GM12875 (cell line): ENCODE measurements at regions not wholly inside any gene's neighbourhood (a gene's known extent, or its start where the extent isn't known, plus 50 kb on each side); places are given as distances from the start of the nearest gene placed in this dataset.

ENCODE experiments used
- H3K4me3 ChIP-seq: one replicate; pipeline ENCODE4 v1.5.1; 2011; ENCODE audit warnings: low read depth, low read length, control low read depth
- CTCF ChIP-seq: IDR thresholded peaks from 2 replicates; pipeline ENCODE4 v1.5.1; 2011; ENCODE audit warnings: low read depth, mild to moderate bottlenecking, control low read depth, inconsistent platforms, low read length, moderate library complexity, borderline replicate concordance; ENCODE audit not compliant: insufficient read depth

DNA sequence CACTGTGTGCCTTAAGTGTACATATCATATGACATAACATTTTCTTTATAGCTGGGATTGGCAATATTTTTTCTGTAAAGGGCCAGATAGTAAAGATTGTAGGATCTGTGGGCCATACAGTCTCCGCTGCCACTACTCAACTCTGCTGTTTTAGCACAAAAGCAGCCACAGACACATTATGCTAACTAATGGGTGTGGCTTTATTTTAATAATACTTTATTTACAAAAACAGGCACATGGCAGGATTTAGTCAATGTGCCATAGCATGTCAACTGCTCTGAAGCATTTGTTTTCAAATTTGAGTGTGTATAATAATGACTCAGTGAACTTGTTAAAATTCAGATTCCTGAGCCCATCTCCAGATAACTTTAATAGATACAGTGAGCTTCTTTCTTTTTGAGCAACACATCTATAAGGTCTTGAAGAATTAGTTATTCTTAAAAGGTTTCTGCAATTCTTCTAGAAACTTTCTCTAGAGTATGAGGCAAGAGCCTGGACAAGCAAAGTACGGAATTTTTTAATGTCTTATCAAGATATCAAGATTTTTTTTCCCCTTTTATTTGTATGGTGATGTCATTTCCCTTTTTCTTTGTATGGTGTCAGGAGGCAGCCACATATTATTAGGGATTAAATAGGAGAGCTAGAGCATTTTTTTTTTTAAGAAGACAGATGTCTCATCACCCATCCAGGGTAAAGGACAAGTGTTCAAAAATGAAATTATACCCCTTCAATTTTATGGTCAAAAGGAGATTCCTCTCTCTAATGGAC lies 518.3 kb downstream of the DHX35 start:
- TF ChIP-seq CTCF, result no peak
- no peak overlapping the region for H3K4me3 ChIP-seq

DNA sequence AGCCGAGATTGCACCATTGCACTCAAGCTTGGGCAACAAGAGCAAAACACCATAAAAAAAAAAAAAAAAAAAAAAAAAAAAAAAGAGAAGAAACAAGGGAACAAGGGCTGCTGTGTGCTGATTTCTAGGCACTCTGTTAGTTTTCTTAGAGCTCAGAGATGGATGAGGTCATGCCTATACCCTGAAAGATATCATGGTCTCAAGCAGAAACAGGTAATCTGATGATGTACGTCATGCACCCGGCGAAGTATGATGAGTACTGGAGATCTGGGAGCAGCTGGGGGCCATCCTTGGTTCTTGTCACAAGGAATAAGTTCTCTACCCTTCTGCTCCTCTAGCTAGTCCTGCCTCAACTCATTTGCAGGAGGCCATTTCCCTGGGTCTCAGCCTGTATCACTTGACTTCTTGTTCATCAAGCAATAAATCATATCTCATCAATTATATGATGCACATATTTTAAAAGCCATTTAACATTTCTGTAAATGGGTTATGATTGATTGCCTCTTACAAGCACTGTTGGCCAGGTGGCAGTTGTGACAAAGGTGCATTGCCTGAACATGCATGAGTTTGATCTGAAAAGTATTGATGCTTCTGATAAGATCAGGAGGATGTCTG lies 517.2 kb downstream of the DHX35 start:
- TF ChIP-seq CTCF, result no peak
- H3K4me3 ChIP-seq, result no peak overlapping the region

GRCh38 chr20:39474879-39475278 lies 512.7 kb downstream of the DHX35 start:
- TF ChIP-seq CTCF, result no peak
- H3K4me3 ChIP-seq, result no peak overlapping the region

- TF ChIP-seq CTCF, result no peak
Observed at GRCh38 chr20:39473536-39473935, 511.4 kb downstream of the DHX35 start.

GRCh38 chr20:39468703-39469102 lies 506.6 kb downstream of the DHX35 start:
- TF ChIP-seq CTCF, result no peak
- H3K4me3 ChIP-seq, result no peak overlapping the region

More at GRCh38 chr20:39473536-39473935, 511.4 kb downstream of the DHX35 start:
- no peak overlapping the region for H3K4me3 ChIP-seq

DNA sequence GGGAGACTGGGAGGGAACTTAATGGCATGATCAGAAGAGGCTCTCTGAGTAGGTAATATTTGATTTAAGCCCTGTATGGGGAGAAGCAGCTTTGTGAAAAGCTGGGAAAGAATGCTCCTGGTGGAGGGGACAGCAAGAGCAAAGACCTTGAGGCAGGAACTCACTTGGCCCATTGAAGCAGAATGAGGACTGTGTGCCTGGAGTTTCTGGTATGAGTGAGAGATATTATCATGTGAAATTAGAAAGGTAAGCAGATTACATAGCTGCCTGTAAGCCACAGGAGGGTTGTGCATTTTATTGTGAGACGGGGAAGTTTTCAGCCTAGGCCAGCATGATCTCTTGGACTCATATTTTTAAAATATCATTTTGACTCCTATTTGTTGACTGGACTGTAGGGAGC lies 502.1 kb downstream of the DHX35 start:
- no peak for TF ChIP-seq CTCF
- H3K4me3 ChIP-seq, result no peak overlapping the region

- no peak overlapping the region for H3K4me3 ChIP-seq
Observed at GRCh38 chr20:39462416-39462945, 500.3 kb downstream of the DHX35 start.

More at GRCh38 chr20:39462416-39462945, 500.3 kb downstream of the DHX35 start:
- no peak for TF ChIP-seq CTCF
